ENCODE measurements at regions not wholly inside any gene's neighbourhood (a gene's known extent, or its start where the extent isn't known, plus 50 kb on each side); places are given as distances from the start of the nearest gene placed in this dataset.

- H3K36me3 Mint-ChIP-seq (ENCODE audit: insufficient read depth), result peaks cover 1% of the 10 kb centered on the region
- H3K27me3 Mint-ChIP-seq, result peaks cover 39% of the 10 kb centered on the region
- H3K4me3 Mint-ChIP-seq, result no peak overlapping the region
- H3K27ac Mint-ChIP-seq (ENCODE audit: low read depth), result no peak overlapping the region
- H3K4me1 Mint-ChIP-seq, result no peaks in the 10 kb centered on the region
- ATAC-seq (replicated peaks; ENCODE audit: extremely low read depth, poor library complexity, severe bottlenecking), result no peak
- no peak for DNase-seq (ENCODE audit: low spot score in 2 of 2)
- no peaks in the 10 kb centered on the region for H3K9me3 Mint-ChIP-seq
Observed at GRCh38 chr11:116598556-116598955, 174.2 kb downstream of the BUD13 start.

- ATAC-seq (replicated peaks; ENCODE audit: extremely low read depth, poor library complexity, severe bottlenecking), result no peak
- H3K4me1 Mint-ChIP-seq, result no peaks in the 10 kb centered on the region
- H3K27me3 Mint-ChIP-seq, result peaks cover 41% of the 10 kb centered on the region
- no peak overlapping the region for H3K27ac Mint-ChIP-seq (ENCODE audit: low read depth)
- H3K9me3 Mint-ChIP-seq, result no peaks in the 10 kb centered on the region
- H3K36me3 Mint-ChIP-seq (ENCODE audit: insufficient read depth), result peaks cover 1% of the 10 kb centered on the region
- no peak for DNase-seq (ENCODE audit: low spot score in 2 of 2)
- H3K4me3 Mint-ChIP-seq, result no peak overlapping the region
Observed at GRCh38 chr11:116598036-116598435, 174.8 kb downstream of the BUD13 start.

GRCh38 chr11:116596346-116597260, 176.2 kb downstream of the BUD13 start:
- H3K4me3 Mint-ChIP-seq, result no peak overlapping the region
- ATAC-seq (replicated peaks; ENCODE audit: extremely low read depth, poor library complexity, severe bottlenecking) (no peak), DNase-seq (ENCODE audit: low spot score in 2 of 2) (no peak)
- peaks cover 1% of the 10 kb centered on the region for H3K36me3 Mint-ChIP-seq (ENCODE audit: insufficient read depth)
- peaks cover 51% of the 10 kb centered on the region for H3K27me3 Mint-ChIP-seq
- no peak overlapping the region for H3K27ac Mint-ChIP-seq (ENCODE audit: low read depth)
- H3K4me1 Mint-ChIP-seq, result no peaks in the 10 kb centered on the region
- H3K9me3 Mint-ChIP-seq, result no peaks in the 10 kb centered on the region

GRCh38 chr11:116595305-116595880, 177.4 kb downstream of the BUD13 start:
- Mint-ChIP-seq H3K27ac (ENCODE audit: low read depth) (no peak overlapping the region), H3K9me3 (no peaks in the 10 kb centered on the region), H3K4me1 (no peaks in the 10 kb centered on the region), H3K4me3 (no peak overlapping the region), H3K27me3 (peaks cover 60% of the 10 kb centered on the region), H3K36me3 (ENCODE audit: insufficient read depth) (peaks cover 1% of the 10 kb centered on the region)
- DNase-seq (ENCODE audit: low spot score in 2 of 2), result no peak
- no peak for ATAC-seq (replicated peaks; ENCODE audit: extremely low read depth, poor library complexity, severe bottlenecking)

- H3K4me1 Mint-ChIP-seq, result no peaks in the 10 kb centered on the region
- H3K27ac Mint-ChIP-seq (ENCODE audit: low read depth), result no peak overlapping the region
- no peak overlapping the region for H3K4me3 Mint-ChIP-seq
- no peak for DNase-seq (ENCODE audit: low spot score in 2 of 2)
- no peak for ATAC-seq (replicated peaks; ENCODE audit: extremely low read depth, poor library complexity, severe bottlenecking)
- H3K9me3 Mint-ChIP-seq, result no peaks in the 10 kb centered on the region
- peaks cover 62% of the 10 kb centered on the region for H3K27me3 Mint-ChIP-seq
- no peaks in the 10 kb centered on the region for H3K36me3 Mint-ChIP-seq (ENCODE audit: insufficient read depth)
Observed at GRCh38 chr11:116590844-116591570, 181.8 kb downstream of the BUD13 start.

- ATAC-seq (replicated peaks; ENCODE audit: extremely low read depth, poor library complexity, severe bottlenecking) (no peak), DNase-seq (ENCODE audit: low spot score in 2 of 2) (no peak)
- Mint-ChIP-seq H3K36me3 (ENCODE audit: insufficient read depth) (no peaks in the 10 kb centered on the region), H3K27ac (ENCODE audit: low read depth) (no peak overlapping the region), H3K4me1 (no peaks in the 10 kb centered on the region), H3K27me3 (peaks cover 69% of the 10 kb centered on the region), H3K4me3 (no peak overlapping the region), H3K9me3 (no peaks in the 10 kb centered on the region)
Observed at GRCh38 chr11:116589402-116589801, 183.4 kb downstream of the BUD13 start.

- peaks cover 73% of the 10 kb centered on the region for H3K27me3 Mint-ChIP-seq
- no peak for ATAC-seq (replicated peaks; ENCODE audit: extremely low read depth, poor library complexity, severe bottlenecking)
- no peaks in the 10 kb centered on the region for H3K36me3 Mint-ChIP-seq (ENCODE audit: insufficient read depth)
- no peak overlapping the region for H3K27ac Mint-ChIP-seq (ENCODE audit: low read depth)
- no peak for DNase-seq (ENCODE audit: low spot score in 2 of 2)
- no peak overlapping the region for H3K4me3 Mint-ChIP-seq
- no peaks in the 10 kb centered on the region for H3K4me1 Mint-ChIP-seq
- H3K9me3 Mint-ChIP-seq, result no peaks in the 10 kb centered on the region
Observed at GRCh38 chr11:116586392-116586791, 186.4 kb downstream of the BUD13 start.

- H3K27me3 Mint-ChIP-seq, result peaks cover 74% of the 10 kb centered on the region
- no peaks in the 10 kb centered on the region for H3K4me1 Mint-ChIP-seq
- ATAC-seq (replicated peaks; ENCODE audit: extremely low read depth, poor library complexity, severe bottlenecking) (no peak), DNase-seq (ENCODE audit: low spot score in 2 of 2) (no peak)
- H3K27ac Mint-ChIP-seq (ENCODE audit: low read depth), result no peak overlapping the region
- no peak overlapping the region for H3K4me3 Mint-ChIP-seq
- no peaks in the 10 kb centered on the region for H3K36me3 Mint-ChIP-seq (ENCODE audit: insufficient read depth)
- H3K9me3 Mint-ChIP-seq, result no peaks in the 10 kb centered on the region
Observed at GRCh38 chr11:116582571-116582970, 190.2 kb downstream of the BUD13 start.

GRCh38 chr11:116581349-116581748, 191.4 kb downstream of the BUD13 start:
- Mint-ChIP-seq H3K27ac (ENCODE audit: low read depth) (no peak overlapping the region), H3K9me3 (no peaks in the 10 kb centered on the region), H3K4me1 (no peaks in the 10 kb centered on the region)

GRCh38 chr11:116580799-116581198, 192.0 kb downstream of the BUD13 start:
- ATAC-seq (replicated peaks; ENCODE audit: extremely low read depth, poor library complexity, severe bottlenecking), result no peak
- Mint-ChIP-seq H3K4me1 (no peaks in the 10 kb centered on the region), H3K27ac (ENCODE audit: low read depth) (no peak overlapping the region), H3K9me3 (no peaks in the 10 kb centered on the region), H3K36me3 (ENCODE audit: insufficient read depth) (no peaks in the 10 kb centered on the region), H3K4me3 (no peak overlapping the region), H3K27me3 (peaks cover 81% of the 10 kb centered on the region)
- no peak for DNase-seq (ENCODE audit: low spot score in 2 of 2)

More at GRCh38 chr11:116581349-116581748, 191.4 kb downstream of the BUD13 start:
- no peak for DNase-seq (ENCODE audit: low spot score in 2 of 2)
- H3K27me3 Mint-ChIP-seq, result peaks cover 84% of the 10 kb centered on the region
- no peak for ATAC-seq (replicated peaks; ENCODE audit: extremely low read depth, poor library complexity, severe bottlenecking)
- H3K36me3 Mint-ChIP-seq (ENCODE audit: insufficient read depth), result no peaks in the 10 kb centered on the region
- no peak overlapping the region for H3K4me3 Mint-ChIP-seq

- no peaks in the 10 kb centered on the region for H3K4me1 Mint-ChIP-seq
- DNase-seq (ENCODE audit: low spot score in 2 of 2), result no peak
- no peak overlapping the region for H3K4me3 Mint-ChIP-seq
- peaks cover 76% of the 10 kb centered on the region for H3K27me3 Mint-ChIP-seq
- H3K9me3 Mint-ChIP-seq, result no peaks in the 10 kb centered on the region
- no peaks in the 10 kb centered on the region for H3K36me3 Mint-ChIP-seq (ENCODE audit: insufficient read depth)
- H3K27ac Mint-ChIP-seq (ENCODE audit: low read depth), result no peak overlapping the region
- no peak for ATAC-seq (replicated peaks; ENCODE audit: extremely low read depth, poor library complexity, severe bottlenecking)
Observed at GRCh38 chr11:116579857-116580727, 192.7 kb downstream of the BUD13 start.

- no peak overlapping the region for H3K27ac Mint-ChIP-seq (ENCODE audit: low read depth)
- ATAC-seq (replicated peaks; ENCODE audit: extremely low read depth, poor library complexity, severe bottlenecking) (no peak), DNase-seq (ENCODE audit: low spot score in 2 of 2) (no peak)
- H3K4me3 Mint-ChIP-seq, result no peak overlapping the region
- H3K9me3 Mint-ChIP-seq, result no peaks in the 10 kb centered on the region
- H3K36me3 Mint-ChIP-seq (ENCODE audit: insufficient read depth), result no peaks in the 10 kb centered on the region
- H3K4me1 Mint-ChIP-seq, result no peaks in the 10 kb centered on the region
- peaks cover 66% of the 10 kb centered on the region for H3K27me3 Mint-ChIP-seq
Observed at GRCh38 chr11:116579031-116579653, 193.6 kb downstream of the BUD13 start.

Data from central memory CD8-positive, alpha-beta T cell (primary cell).